Chondrocyte (in vitro differentiated cells): ENCODE measurements at regions not wholly inside any gene's neighbourhood (a gene's known extent, or its start where the extent isn't known, plus 50 kb on each side); places are given as distances from the start of the nearest gene placed in this dataset.

Source experiments
- DNase-seq: peaks from one replicate; pipeline ENCODE4 v3.0.0; 2021; ENCODE audit warnings: mixed read lengths, low spot score
- H3K27ac Mint-ChIP-seq: one replicate; pipeline ENCODE4 v1.8.0; 2021; ENCODE audit warnings: mild to moderate bottlenecking, moderate library complexity, mixed read lengths; ENCODE audit not compliant: unreplicated experiment
- H3K27me3 Mint-ChIP-seq: 2 replicates; pipeline ENCODE4 v1.8.0; 2021; ENCODE audit warnings: low read depth, mixed read lengths
- H3K36me3 Mint-ChIP-seq: 2 replicates; pipeline ENCODE4 v1.8.0; 2021; ENCODE audit warnings: low read depth, mixed read lengths
- H3K4me1 Mint-ChIP-seq: 2 replicates; pipeline ENCODE4 v1.8.0; 2021; ENCODE audit warnings: low read depth, mild to moderate bottlenecking, mixed read lengths
- H3K4me3 Mint-ChIP-seq: one replicate; pipeline ENCODE4 v1.8.0; 2021; ENCODE audit warnings: mild to moderate bottlenecking, moderate library complexity, mixed read lengths; ENCODE audit not compliant: unreplicated experiment
- H3K9me3 Mint-ChIP-seq: 2 replicates; pipeline ENCODE4 v1.8.0; 2021; ENCODE audit warnings: low read depth, mixed read lengths
- TF ChIP-seq, protein P1 (sequence below): fragments of 200-600 bp; sonication (generic); IDR thresholded peaks from 2 replicates; pipeline ENCODE4 v1.5.0; 2021; ENCODE audit warnings: antibody characterized with exemption, mild to moderate bottlenecking, moderate library complexity

DNA sequence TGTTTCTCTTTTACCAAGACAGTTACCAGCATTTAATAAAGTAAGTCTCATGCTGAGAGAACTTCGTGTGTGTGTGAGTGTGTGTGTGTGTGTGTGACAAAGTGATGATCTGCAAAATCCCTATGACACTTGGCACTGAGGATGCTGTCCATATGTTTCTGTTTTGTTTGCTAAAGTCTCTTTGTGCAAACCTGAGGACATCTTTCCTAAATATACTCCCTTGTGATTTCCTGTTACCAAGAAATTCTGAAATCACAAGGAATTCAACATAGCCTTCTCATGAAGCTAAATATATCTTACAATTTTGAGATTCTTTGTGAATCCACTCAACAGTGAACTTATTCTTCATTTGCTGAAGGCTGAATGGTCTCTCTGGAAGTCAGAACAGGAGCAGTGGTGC, 1359.7 kb upstream of the NRXN1 start:
- Mint-ChIP-seq H3K4me1 (peaks cover 3% of the 10 kb centered on the region), H3K4me3 (no peak overlapping the region), H3K36me3 (no peaks in the 10 kb centered on the region), H3K27me3 (peaks cover 1% of the 10 kb centered on the region), H3K27ac (no peak overlapping the region), H3K9me3 (peaks cover 4% of the 10 kb centered on the region)
- TF ChIP-seq, protein P1, sequence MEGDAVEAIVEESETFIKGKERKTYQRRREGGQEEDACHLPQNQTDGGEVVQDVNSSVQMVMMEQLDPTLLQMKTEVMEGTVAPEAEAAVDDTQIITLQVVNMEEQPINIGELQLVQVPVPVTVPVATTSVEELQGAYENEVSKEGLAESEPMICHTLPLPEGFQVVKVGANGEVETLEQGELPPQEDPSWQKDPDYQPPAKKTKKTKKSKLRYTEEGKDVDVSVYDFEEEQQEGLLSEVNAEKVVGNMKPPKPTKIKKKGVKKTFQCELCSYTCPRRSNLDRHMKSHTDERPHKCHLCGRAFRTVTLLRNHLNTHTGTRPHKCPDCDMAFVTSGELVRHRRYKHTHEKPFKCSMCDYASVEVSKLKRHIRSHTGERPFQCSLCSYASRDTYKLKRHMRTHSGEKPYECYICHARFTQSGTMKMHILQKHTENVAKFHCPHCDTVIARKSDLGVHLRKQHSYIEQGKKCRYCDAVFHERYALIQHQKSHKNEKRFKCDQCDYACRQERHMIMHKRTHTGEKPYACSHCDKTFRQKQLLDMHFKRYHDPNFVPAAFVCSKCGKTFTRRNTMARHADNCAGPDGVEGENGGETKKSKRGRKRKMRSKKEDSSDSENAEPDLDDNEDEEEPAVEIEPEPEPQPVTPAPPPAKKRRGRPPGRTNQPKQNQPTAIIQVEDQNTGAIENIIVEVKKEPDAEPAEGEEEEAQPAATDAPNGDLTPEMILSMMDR: no peak
- DNase-seq: no peak

DNA sequence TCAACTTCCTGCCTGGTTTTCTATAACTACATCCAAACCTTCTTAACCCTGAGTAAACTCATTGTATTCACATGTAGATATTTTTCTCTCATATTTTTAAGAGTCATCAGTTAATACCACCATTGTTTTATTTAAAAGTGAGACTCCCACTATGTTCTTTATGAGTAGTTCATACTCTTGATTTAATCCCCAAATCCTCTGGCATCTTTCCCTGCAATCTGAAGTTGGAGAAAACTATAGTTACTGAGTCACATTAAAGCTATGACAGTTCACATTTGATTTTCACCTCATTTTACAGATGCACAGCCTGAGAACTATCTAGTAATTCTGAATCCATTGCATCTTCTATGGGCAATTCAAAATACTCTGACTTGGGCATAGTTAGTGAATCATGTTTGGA, 1358.7 kb upstream of the NRXN1 start:
- no peak overlapping the region for H3K4me3 Mint-ChIP-seq
- H3K9me3 Mint-ChIP-seq: peaks cover 4% of the 10 kb centered on the region
- TF ChIP-seq, protein P1: no peak
- H3K4me1 Mint-ChIP-seq: no peaks in the 10 kb centered on the region
- H3K36me3 Mint-ChIP-seq: no peaks in the 10 kb centered on the region
- no peak overlapping the region for H3K27ac Mint-ChIP-seq
- DNase-seq: no peak
- peaks cover 3% of the 10 kb centered on the region for H3K27me3 Mint-ChIP-seq

DNA sequence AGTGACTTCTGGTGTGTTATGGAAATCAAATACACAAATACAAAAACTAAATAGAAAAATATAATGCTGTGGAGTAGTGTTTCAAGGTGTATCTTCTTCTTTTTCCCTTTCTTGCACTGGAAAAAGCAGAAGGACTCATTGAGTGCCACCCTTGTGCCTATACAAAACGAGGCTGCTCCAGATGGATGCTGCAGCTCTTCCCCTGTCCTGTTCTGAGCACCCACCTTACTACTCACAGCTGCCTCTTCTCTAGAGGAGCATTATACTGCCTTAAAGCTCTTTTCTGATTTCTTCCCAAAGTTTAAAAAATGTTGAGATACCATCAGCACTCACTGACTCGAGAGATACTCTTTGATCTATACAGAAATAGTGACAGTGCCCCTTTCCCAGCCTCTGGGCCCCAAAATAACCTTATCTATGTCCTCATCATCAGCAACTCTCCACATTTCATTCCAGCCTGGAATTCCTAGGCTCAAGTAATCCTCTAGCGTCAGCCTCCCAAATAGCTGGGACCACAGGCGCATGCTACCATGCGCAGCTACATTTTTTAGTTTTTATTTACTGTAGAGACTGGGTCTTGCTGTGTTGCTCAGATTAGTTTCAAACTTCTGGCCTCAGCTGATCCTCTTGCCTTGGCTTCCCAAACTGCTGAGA, 1356.1 kb upstream of the NRXN1 start:
- no peaks in the 10 kb centered on the region for H3K36me3 Mint-ChIP-seq
- TF ChIP-seq, protein P1: no peak
- DNase-seq: no peak
- no peaks in the 10 kb centered on the region for H3K9me3 Mint-ChIP-seq
- H3K4me3 Mint-ChIP-seq: no peak overlapping the region
- H3K27ac Mint-ChIP-seq: no peak overlapping the region
- H3K27me3 Mint-ChIP-seq: peaks cover 3% of the 10 kb centered on the region
- no peaks in the 10 kb centered on the region for H3K4me1 Mint-ChIP-seq

DNA sequence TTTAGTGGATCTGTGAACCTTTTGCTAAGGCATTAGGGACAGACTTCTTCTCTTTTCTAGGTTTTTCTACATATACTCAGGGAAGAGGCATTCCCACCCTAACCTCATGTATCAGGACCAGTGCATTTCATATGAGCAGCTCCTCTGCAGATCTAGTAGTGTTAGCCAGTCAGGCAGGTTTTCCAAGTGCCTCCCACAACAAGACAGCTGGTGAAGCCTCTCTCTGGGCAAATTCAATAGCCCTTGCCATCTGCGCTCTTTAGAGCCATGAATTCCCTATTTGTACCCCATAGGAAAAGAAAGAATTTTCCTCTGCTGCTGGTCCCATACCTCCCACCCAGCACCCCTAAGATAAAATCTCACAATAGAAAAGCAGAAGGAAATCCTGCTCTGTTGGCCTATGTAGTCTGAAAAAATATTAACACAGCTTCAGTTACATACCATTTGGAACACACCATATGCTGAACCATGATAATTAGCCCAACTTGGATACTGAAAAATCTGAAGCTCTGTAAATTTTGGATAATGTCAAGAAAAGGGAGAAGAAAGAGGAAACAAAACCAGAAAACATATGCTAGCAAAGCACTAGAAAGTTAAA, 1354.6 kb upstream of the NRXN1 start:
- TF ChIP-seq, protein P1: no peak
- Mint-ChIP-seq H3K27me3 (peaks cover 3% of the 10 kb centered on the region), H3K27ac (no peak overlapping the region), H3K4me3 (no peak overlapping the region), H3K36me3 (no peaks in the 10 kb centered on the region), H3K9me3 (no peaks in the 10 kb centered on the region), H3K4me1 (no peaks in the 10 kb centered on the region)
- DNase-seq: no peak

DNA sequence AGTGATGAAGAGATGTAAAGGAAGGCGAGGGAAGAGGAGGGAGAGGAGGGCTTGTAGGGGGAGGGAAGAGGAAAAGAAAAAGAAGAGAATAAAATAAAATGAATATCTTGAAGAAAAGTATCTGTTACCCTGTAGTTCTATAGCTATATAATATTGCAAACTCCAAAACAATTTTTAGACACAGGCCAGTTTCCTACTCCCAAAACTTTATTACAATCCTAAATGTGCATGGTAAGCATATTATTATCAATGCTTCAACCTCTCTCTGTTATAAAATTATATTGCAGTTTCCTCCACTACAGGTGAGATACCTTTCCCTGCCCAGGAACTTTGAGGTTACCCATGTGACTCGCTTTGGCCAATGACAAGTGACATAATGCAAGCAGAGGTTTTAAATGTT, 1351.6 kb upstream of the NRXN1 start:
- no peak for DNase-seq
- TF ChIP-seq, protein P1: no peak
- H3K9me3 Mint-ChIP-seq: no peaks in the 10 kb centered on the region
- H3K27ac Mint-ChIP-seq: no peak overlapping the region
- no peaks in the 10 kb centered on the region for H3K36me3 Mint-ChIP-seq
- no peak overlapping the region for H3K4me3 Mint-ChIP-seq
- H3K4me1 Mint-ChIP-seq: no peaks in the 10 kb centered on the region
- H3K27me3 Mint-ChIP-seq: peaks cover 8% of the 10 kb centered on the region
